A673 (cell line): ENCODE measurements at regions not wholly inside any gene's neighbourhood (a gene's known extent, or its start where the extent isn't known, plus 50 kb on each side); places are given as distances from the start of the nearest gene placed in this dataset.

Experiments
- EZH2 ChIP-seq: fragments of 200-600 bp; sonication (generic); IDR thresholded peaks from 2 replicates; pipeline ENCODE4 v1.6.1; 2017; ENCODE audit warnings: borderline replicate concordance, low read depth, mild to moderate bottlenecking, mixed read lengths, antibody characterized with exemption, low read length; ENCODE audit not compliant: poor library complexity, severe bottlenecking
- TF ChIP-seq, protein P1 (sequence below): fragments of 300-800, 200-600 bp; sonication (generic); conservative IDR thresholded peaks from 2 replicates; pipeline ENCODE4 v1.5.1; 2017; ENCODE audit warnings: low read depth, mild to moderate bottlenecking, antibody characterized with exemption, low read length, moderate library complexity, mixed read lengths

DNA sequence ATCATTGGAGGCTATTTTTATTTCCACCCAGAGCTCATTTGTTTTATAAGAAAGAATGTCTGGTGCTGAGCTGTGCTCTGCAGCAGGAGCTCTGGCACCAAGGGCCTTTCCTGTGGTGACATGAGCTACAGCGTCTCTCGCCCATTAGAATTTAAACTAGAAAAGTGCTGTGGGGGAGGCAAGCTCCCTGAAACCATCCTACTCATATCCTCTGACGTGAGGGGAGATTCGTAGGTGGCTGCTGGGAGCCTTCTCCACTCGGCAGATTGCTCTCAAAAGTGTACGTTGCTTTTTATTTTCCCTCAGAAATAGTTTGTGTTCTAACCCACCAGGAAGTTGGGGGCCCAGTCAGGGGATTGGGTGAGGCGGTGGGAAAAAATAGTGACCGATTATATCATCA lies 76.3 kb upstream of the ARHGEF3 start:
- no peak for TF ChIP-seq EZH2
- TF ChIP-seq, protein P1, sequence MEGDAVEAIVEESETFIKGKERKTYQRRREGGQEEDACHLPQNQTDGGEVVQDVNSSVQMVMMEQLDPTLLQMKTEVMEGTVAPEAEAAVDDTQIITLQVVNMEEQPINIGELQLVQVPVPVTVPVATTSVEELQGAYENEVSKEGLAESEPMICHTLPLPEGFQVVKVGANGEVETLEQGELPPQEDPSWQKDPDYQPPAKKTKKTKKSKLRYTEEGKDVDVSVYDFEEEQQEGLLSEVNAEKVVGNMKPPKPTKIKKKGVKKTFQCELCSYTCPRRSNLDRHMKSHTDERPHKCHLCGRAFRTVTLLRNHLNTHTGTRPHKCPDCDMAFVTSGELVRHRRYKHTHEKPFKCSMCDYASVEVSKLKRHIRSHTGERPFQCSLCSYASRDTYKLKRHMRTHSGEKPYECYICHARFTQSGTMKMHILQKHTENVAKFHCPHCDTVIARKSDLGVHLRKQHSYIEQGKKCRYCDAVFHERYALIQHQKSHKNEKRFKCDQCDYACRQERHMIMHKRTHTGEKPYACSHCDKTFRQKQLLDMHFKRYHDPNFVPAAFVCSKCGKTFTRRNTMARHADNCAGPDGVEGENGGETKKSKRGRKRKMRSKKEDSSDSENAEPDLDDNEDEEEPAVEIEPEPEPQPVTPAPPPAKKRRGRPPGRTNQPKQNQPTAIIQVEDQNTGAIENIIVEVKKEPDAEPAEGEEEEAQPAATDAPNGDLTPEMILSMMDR, result no peak
